Keratinocyte (primary cell): ENCODE measurements at regions not wholly inside any gene's neighbourhood (a gene's known extent, or its start where the extent isn't known, plus 50 kb on each side); places are given as distances from the start of the nearest gene placed in this dataset.

ENCODE experiments used
- DNase-seq: peaks from one replicate; pipeline ENCODE4 v3.0.0-alpha.2; 2011; ENCODE audit warnings: low read depth, missing footprints, low spot score
- FAIRE-seq: peaks from 2 replicates; lab custom pipeline; 2011; peaks lifted over from hg19 to GRCh38; lab: Jason Lieb, UNC
- H2AFZ ChIP-seq: 2 replicates; pipeline ENCODE4 v1.6.0; 2012; ENCODE audit warnings: low read length, control low read depth, inconsistent platforms; ENCODE audit not compliant: control insufficient read depth
- H3K27ac ChIP-seq: 2 replicates; pipeline ENCODE4 v1.5.1; 2011; ENCODE audit warnings: low read length; ENCODE audit not compliant: control insufficient read depth, insufficient read depth
- H3K27me3 ChIP-seq: 3 replicates; pipeline ENCODE4 v1.6.0; 2011; ENCODE audit warnings: low read length; ENCODE audit not compliant: control insufficient read depth, insufficient read depth; ENCODE audit errors: extremely low read depth
- H3K36me3 ChIP-seq, 2 experiments: 2 replicates in 1 of 2; 3 replicates in 1 of 2; pipeline ENCODE4 v1.5.1; 2011; ENCODE audit warnings: low read length in 2 of 2, mild to moderate bottlenecking in 1 of 2; ENCODE audit not compliant: control insufficient read depth in 2 of 2, insufficient read depth in 2 of 2; ENCODE audit errors: extremely low read depth in 1 of 2
- H3K4me1 ChIP-seq: 3 replicates; pipeline ENCODE4 v1.5.1; 2011; ENCODE audit warnings: low read length; ENCODE audit not compliant: control insufficient read depth, insufficient read depth; ENCODE audit errors: extremely low read depth
- H3K4me2 ChIP-seq: 3 replicates; pipeline ENCODE4 v1.6.0; 2011; ENCODE audit warnings: low read depth, low read length; ENCODE audit not compliant: control insufficient read depth, insufficient read depth; ENCODE audit errors: extremely low read depth
- H3K4me3 ChIP-seq, 3 experiments: fragments of 200-600 bp in 1 of 3; sonication (generic) in 1 of 3; 2 replicates in 2 of 3; 3 replicates in 1 of 3; pipeline ENCODE4 v1.5.1; 2011 to 2016; ENCODE audit warnings: low read length in 3 of 3, mild to moderate bottlenecking in 3 of 3, control low read depth in 2 of 3, inconsistent platforms in 1 of 3, low read depth in 1 of 3, mixed read lengths in 1 of 3, mixed run types in 1 of 3, moderate library complexity in 1 of 3; ENCODE audit not compliant: control insufficient read depth in 2 of 3, insufficient read depth in 2 of 3; ENCODE audit errors: extremely low read depth in 1 of 3
- H3K79me2 ChIP-seq: 2 replicates; pipeline ENCODE4 v1.6.0; 2012; ENCODE audit warnings: low read length; ENCODE audit not compliant: control insufficient read depth, insufficient read depth
- H3K9ac ChIP-seq: 3 replicates; pipeline ENCODE4 v1.6.0; 2011; ENCODE audit warnings: low read length; ENCODE audit not compliant: control insufficient read depth, insufficient read depth; ENCODE audit errors: extremely low read depth
- H3K9me1 ChIP-seq: 3 replicates; pipeline ENCODE4 v1.6.0; 2011; ENCODE audit warnings: low read length; ENCODE audit not compliant: control insufficient read depth, insufficient read depth; ENCODE audit errors: extremely low read depth
- H3K9me3 ChIP-seq: 2 replicates; pipeline ENCODE4 v1.5.1; 2012; ENCODE audit warnings: low read depth, low read length; ENCODE audit not compliant: control insufficient read depth
- H4K20me1 ChIP-seq: 3 replicates; pipeline ENCODE4 v1.6.0; 2011; ENCODE audit warnings: low read length; ENCODE audit not compliant: control insufficient read depth, insufficient read depth; ENCODE audit errors: extremely low read depth
- CTCF ChIP-seq, 3 experiments: IDR thresholded peaks in 1 of 3; conservative IDR thresholded peaks in 1 of 3; optimal IDR thresholded peaks in 1 of 3; 2 replicates in 2 of 3; 3 replicates in 1 of 3; pipeline versions ENCODE3 to v1.5.1; 2011; ENCODE audit warnings: low read length in 3 of 3, mild to moderate bottlenecking in 3 of 3, moderate library complexity in 2 of 3, control low read depth in 1 of 3, inconsistent platforms in 1 of 3; ENCODE audit not compliant: insufficient read depth in 2 of 3; ENCODE audit errors: extremely low read depth in 1 of 3
- EZH2 ChIP-seq: IDR thresholded peaks from one replicate; pipeline ENCODE4 v1.6.1; 2012; ENCODE audit warnings: inconsistent platforms, mild to moderate bottlenecking, low read length, moderate library complexity
- dilution Hi-C: fragments of 300-500 bp; cut with MboI; formaldehyde crosslinking; loops from one replicate; pipeline ENCODE4 v1.7.0; 2020; ENCODE audit warnings: low sequenced_read_pairs; ENCODE audit not compliant: extremely low pct_ligation_motif_present

- Histone ChIP-seq H3K36me3 (no peaks in the 10 kb centered on the region), H3K27me3 (peaks cover 4% of the 10 kb centered on the region), H3K4me2 (no peak overlapping the region), H3K79me2 (no peaks in the 10 kb centered on the region), H3K9ac (no peak overlapping the region), H3K27ac (no peak overlapping the region), H2AFZ (no peak overlapping the region), H4K20me1 (no peaks in the 10 kb centered on the region), H3K4me1 (no peaks in the 10 kb centered on the region), H3K4me3 (no peak overlapping the region), H3K9me3 (no peaks in the 10 kb centered on the region), H3K9me1 (no peaks in the 10 kb centered on the region)
- dilution Hi-C loops = no loop called here
- FAIRE-seq (no peak), DNase-seq (no peak)
- TF ChIP-seq CTCF (optimal IDR thresholded peaks at IDR 0.05 in 1 of 3, IDR thresholded peaks at IDR 0.05 in 1 of 3, conservative IDR thresholded peaks at IDR 0.05 in 1 of 3; ENCODE audit: extremely low read depth in 1 of 3, insufficient read depth in 2 of 3, low read length in 3 of 3) (no peak), EZH2 (no peak)
Observed at GRCh38 chr22:23415490-23415851, 164.6 kb downstream of the IGLL1 start.

- H3K4me2 ChIP-seq = no peak overlapping the region
- H3K9me3 ChIP-seq = no peaks in the 10 kb centered on the region
- H4K20me1 ChIP-seq = no peaks in the 10 kb centered on the region
- TF ChIP-seq CTCF (optimal IDR thresholded peaks at IDR 0.05 in 1 of 3, IDR thresholded peaks at IDR 0.05 in 1 of 3, conservative IDR thresholded peaks at IDR 0.05 in 1 of 3; ENCODE audit: extremely low read depth in 1 of 3, insufficient read depth in 2 of 3, low read length in 3 of 3) = no peak
- no peak for TF ChIP-seq EZH2
- H3K27ac ChIP-seq = no peak overlapping the region
- no peaks in the 10 kb centered on the region for H3K79me2 ChIP-seq
- H3K36me3 ChIP-seq = no peaks in the 10 kb centered on the region
- DNase-seq (no peak), FAIRE-seq (no peak)
- dilution Hi-C loops = no loop called here
- no peak overlapping the region for H3K4me3 ChIP-seq
- no peak overlapping the region for H3K9ac ChIP-seq
- H2AFZ ChIP-seq = no peak overlapping the region
- H3K4me1 ChIP-seq = no peaks in the 10 kb centered on the region
- H3K9me1 ChIP-seq = no peaks in the 10 kb centered on the region
- H3K27me3 ChIP-seq = peaks cover 4% of the 10 kb centered on the region
Observed at GRCh38 chr22:23414727-23415489, 165.2 kb downstream of the IGLL1 start.
